ENCODE measurements at regions not wholly inside any gene's neighbourhood (a gene's known extent, or its start where the extent isn't known, plus 50 kb on each side); places are given as distances from the start of the nearest gene placed in this dataset.

- Histone ChIP-seq H3K4me3 (no peak overlapping the region), H3K27ac (no peak overlapping the region)
- no peak for DNase-seq (ENCODE audit: low spot score)
- TF ChIP-seq CTCF (IDR thresholded peaks at IDR 0.05), result no peak
Observed at GRCh38 chr5:120907953-120908352, 443.9 kb downstream of the PRR16 start.

DNA sequence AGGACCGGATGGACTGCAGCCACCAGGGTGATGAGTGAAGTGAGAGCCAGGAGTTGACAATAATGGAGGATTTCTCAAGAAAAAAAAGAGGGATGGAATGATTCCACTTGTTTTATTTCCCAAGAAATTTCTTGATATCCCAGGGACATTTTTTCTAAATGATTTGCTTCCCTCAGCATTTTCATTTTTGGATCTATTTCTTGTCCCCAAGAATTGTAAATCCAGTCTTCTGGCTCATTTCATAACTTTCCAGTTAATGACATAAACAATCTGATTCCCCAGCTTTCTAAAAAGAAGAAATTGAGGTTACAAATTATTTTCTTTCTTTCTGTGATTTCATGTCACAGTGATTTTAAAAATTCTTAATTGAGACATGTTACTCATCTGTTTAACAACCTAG, 446.5 kb downstream of the PRR16 start:
- H3K27ac ChIP-seq, result no peak overlapping the region
- no peak for DNase-seq (ENCODE audit: low spot score)
- no peak overlapping the region for H3K4me3 ChIP-seq
- TF ChIP-seq CTCF (IDR thresholded peaks at IDR 0.05), result no peak

GRCh38 chr5:120913396-120913795, 449.3 kb downstream of the PRR16 start:
- no peak for DNase-seq (ENCODE audit: low spot score)
- Histone ChIP-seq H3K4me3 (no peak overlapping the region), H3K27ac (no peak overlapping the region)
- TF ChIP-seq CTCF (IDR thresholded peaks at IDR 0.05), result no peak

DNA sequence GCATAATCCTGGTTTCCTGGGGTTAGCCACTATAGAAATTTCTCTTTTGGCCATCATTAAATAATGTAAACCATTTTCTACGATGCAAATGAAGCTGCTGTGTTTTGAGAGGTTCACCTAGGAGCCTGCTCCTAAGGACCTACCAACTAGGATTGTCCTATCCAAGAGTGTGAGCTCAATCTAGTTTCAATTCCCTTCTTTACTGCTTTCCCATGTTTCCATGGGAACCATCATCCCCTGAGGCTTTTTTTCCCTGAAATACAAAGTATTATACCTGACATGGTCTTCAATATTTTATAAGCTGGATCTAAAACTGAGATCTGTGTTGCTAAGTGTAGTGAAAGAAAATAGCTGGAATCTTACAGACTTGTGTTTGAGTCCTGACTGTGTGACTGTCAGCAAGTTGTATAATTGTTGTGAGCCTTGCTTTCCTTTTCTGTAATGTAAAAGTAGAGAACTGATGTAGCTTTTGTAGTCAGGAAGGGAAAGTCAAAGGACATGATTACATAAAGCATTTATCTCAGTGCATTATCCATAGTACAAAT, 453.2 kb downstream of the PRR16 start:
- Histone ChIP-seq H3K4me3 (no peak overlapping the region), H3K27ac (no peak overlapping the region)
- DNase-seq (ENCODE audit: low spot score), result no peak
- TF ChIP-seq CTCF (IDR thresholded peaks at IDR 0.05), result no peak

GRCh38 chr5:120919017-120919416, 454.9 kb downstream of the PRR16 start:
- DNase-seq (ENCODE audit: low spot score), result no peak
- Histone ChIP-seq H3K4me3 (no peak overlapping the region), H3K27ac (no peak overlapping the region)
- no peak for TF ChIP-seq CTCF (IDR thresholded peaks at IDR 0.05)

DNA sequence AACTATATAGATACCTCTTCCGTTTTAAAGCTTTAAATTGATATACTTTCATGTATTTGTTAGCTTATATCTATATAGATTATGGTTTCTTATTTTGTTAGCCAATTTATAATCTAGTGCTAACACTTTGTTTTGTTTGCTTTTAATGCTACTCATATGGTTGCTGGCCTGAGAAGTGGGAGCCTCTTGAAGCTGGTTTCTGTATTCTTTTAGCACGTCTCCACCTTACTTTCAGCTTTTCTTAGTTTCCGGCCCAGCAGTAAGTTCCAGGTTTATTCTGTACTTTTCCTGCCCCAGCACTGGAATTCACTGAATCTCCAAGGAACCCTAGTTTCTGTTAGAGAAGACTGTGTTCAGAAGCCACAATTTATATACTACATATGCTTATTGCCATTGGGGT, 458.9 kb downstream of the PRR16 start:
- H3K4me3 ChIP-seq, result no peak overlapping the region
- DNase-seq (ENCODE audit: low spot score), result no peak
- H3K27ac ChIP-seq, result no peak overlapping the region
- no peak for TF ChIP-seq CTCF (IDR thresholded peaks at IDR 0.05)

DNA sequence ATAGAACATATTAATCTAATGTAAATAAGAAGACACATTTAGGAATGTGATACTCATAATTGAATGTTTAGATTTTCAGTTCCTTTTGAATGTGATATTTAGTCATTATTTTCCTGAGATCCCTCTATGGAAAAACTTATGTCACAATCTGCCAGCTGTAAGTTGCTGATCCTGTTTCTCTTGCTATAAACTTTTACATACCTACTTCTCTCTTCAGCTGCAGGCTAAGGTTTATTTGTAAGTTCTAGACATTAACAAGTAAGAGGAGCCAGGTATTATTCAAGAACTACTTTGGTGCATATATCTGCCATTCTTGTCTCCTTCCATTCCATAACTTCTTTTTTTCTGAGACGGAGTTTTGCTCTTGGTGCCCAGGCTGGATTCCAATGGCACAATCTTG, 462.4 kb downstream of the PRR16 start:
- no peak for DNase-seq (ENCODE audit: low spot score)
- no peak overlapping the region for H3K4me3 ChIP-seq
- TF ChIP-seq CTCF (IDR thresholded peaks at IDR 0.05), result no peak
- H3K27ac ChIP-seq, result no peak overlapping the region
